SK-N-SH treated with all-trans-retinoic acid at 6 μM for 48 hours (cell line): ENCODE measurements at regions not wholly inside any gene's neighbourhood (a gene's known extent, or its start where the extent isn't known, plus 50 kb on each side); places are given as distances from the start of the nearest gene placed in this dataset.

Source experiments
- ARNTL ChIP-seq: fragments of 450-650 bp; formaldehyde crosslinking; IDR thresholded peaks from 2 replicates; pipeline ENCODE4 v1.5.0; 2020; ENCODE audit warnings: low read depth, mild to moderate bottlenecking, moderate library complexity, borderline replicate concordance
- ESRRG ChIP-seq: fragments of 250-450 bp; sonication (Bioruptor Pico); IDR thresholded peaks from 2 replicates; pipeline ENCODE4 v1.6.1; 2021; ENCODE audit warnings: mild to moderate bottlenecking
- GLIS3 ChIP-seq: fragments of 250-450 bp; sonication (Bioruptor Pico); IDR thresholded peaks from 2 replicates; pipeline ENCODE4 v1.5.0; 2020; ENCODE audit warnings: mild to moderate bottlenecking, moderate library complexity
- PPARA ChIP-seq: fragments of 250-450 bp; sonication (Bioruptor Pico); IDR thresholded peaks from 2 replicates; pipeline ENCODE4 v1.5.0; 2020; ENCODE audit warnings: mild to moderate bottlenecking, borderline replicate concordance
- RARB ChIP-seq: fragments of 250-450 bp; sonication (Bioruptor Pico); IDR thresholded peaks from 2 replicates; pipeline ENCODE4 v1.8.0; 2021; ENCODE audit warnings: mild to moderate bottlenecking, moderate library complexity
- ZC3H10 ChIP-seq: fragments of 250-450 bp; sonication (Bioruptor Pico); IDR thresholded peaks from 2 replicates; pipeline ENCODE4 v1.5.1; 2021; ENCODE audit warnings: mild to moderate bottlenecking, moderate library complexity
- ZFP30 ChIP-seq: fragments of 450-650 bp; formaldehyde crosslinking; IDR thresholded peaks from 2 replicates; pipeline ENCODE4 v1.5.0; 2022; ENCODE audit warnings: mild to moderate bottlenecking, moderate library complexity
- ZNF565 ChIP-seq: fragments of 450-650 bp; formaldehyde crosslinking; conservative IDR thresholded peaks from 2 replicates; pipeline ENCODE4 v1.5.0; 2020; ENCODE audit warnings: low read depth, mild to moderate bottlenecking, moderate library complexity
- TF ChIP-seq, protein P1 (sequence below): fragments of 250-450 bp; sonication (Bioruptor Pico); IDR thresholded peaks from 2 replicates; pipeline ENCODE4 v1.8.0; 2020; ENCODE audit warnings: mild to moderate bottlenecking, moderate library complexity, borderline replicate concordance

- TF ChIP-seq, protein P1, sequence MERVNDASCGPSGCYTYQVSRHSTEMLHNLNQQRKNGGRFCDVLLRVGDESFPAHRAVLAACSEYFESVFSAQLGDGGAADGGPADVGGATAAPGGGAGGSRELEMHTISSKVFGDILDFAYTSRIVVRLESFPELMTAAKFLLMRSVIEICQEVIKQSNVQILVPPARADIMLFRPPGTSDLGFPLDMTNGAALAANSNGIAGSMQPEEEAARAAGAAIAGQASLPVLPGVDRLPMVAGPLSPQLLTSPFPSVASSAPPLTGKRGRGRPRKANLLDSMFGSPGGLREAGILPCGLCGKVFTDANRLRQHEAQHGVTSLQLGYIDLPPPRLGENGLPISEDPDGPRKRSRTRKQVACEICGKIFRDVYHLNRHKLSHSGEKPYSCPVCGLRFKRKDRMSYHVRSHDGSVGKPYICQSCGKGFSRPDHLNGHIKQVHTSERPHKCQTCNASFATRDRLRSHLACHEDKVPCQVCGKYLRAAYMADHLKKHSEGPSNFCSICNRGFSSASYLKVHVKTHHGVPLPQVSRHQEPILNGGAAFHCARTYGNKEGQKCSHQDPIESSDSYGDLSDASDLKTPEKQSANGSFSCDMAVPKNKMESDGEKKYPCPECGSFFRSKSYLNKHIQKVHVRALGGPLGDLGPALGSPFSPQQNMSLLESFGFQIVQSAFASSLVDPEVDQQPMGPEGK (CRISPR knock-in tag) = no peak
- TF ChIP-seq ZC3H10 = no peak
- TF ChIP-seq ZFP30 (CRISPR knock-in tag) = no peak
- TF ChIP-seq ARNTL (CRISPR knock-in tag) = no peak
- TF ChIP-seq RARB (CRISPR knock-in tag) = no peak
- TF ChIP-seq GLIS3 (CRISPR knock-in tag) = no peak
- no peak for TF ChIP-seq PPARA
- TF ChIP-seq ZNF565 (CRISPR knock-in tag) = no peak
- no peak for TF ChIP-seq ESRRG (CRISPR knock-in tag)
Measured at GRCh38 chr17:71183066-71183660, 937.7 kb upstream of the SOX9 start.
